HEK293 (cell line): ENCODE measurements at regions not wholly inside any gene's neighbourhood (a gene's known extent, or its start where the extent isn't known, plus 50 kb on each side); places are given as distances from the start of the nearest gene placed in this dataset.

Experiments used
- CTCF ChIA-PET: fragments of 350-600 bp; formaldehyde crosslinking; extraction: SDS; loops from one replicate; lab custom pipeline; 2021; ENCODE audit warnings: antibody characterized with exemption; lab: Yijun Ruan, JAX
- POLR2A ChIA-PET: fragments of 300-600 bp; formaldehyde crosslinking; extraction: SDS; loops from one replicate; lab custom pipeline; 2020; ENCODE audit warnings: antibody characterized with exemption, inconsistent platforms; lab: Yijun Ruan, JAX
- H3K27ac ChIP-seq: fragments of 200-500 bp; sonication (Bioruptor generic); 2 replicates; pipeline ENCODE4 v1.5.1; 2014; ENCODE audit warnings: low read depth, low read length, control low read depth, inconsistent platforms; ENCODE audit errors: extremely low read depth
- H3K36me3 ChIP-seq, 2 experiments: fragments of 200-500 bp in 1 of 2; sonication (Bioruptor generic) in 1 of 2; 1 replicate in 1 of 2; 2 replicates in 1 of 2; pipeline ENCODE4 v1.5.1; 2014 to 2017; ENCODE audit warnings: inconsistent platforms in 2 of 2, low read length in 2 of 2; ENCODE audit not compliant: control insufficient read depth in 2 of 2, insufficient read depth in 1 of 2
- H3K4me1 ChIP-seq: fragments of 200-500 bp; sonication (Bioruptor generic); 2 replicates; pipeline ENCODE4 v1.5.1; 2014; ENCODE audit warnings: mild to moderate bottlenecking, low read length, inconsistent platforms; ENCODE audit not compliant: control insufficient read depth, insufficient read depth
- H3K4me3 ChIP-seq: 2 replicates; pipeline ENCODE4 v1.5.1; 2011; ENCODE audit warnings: low read depth, mild to moderate bottlenecking, control low read depth, low read length, moderate library complexity
- H3K9me3 ChIP-seq: fragments of 200-500 bp; sonication (Bioruptor generic); 2 replicates; pipeline ENCODE4 v1.5.1; 2014; ENCODE audit warnings: low read depth, low read length, inconsistent platforms; ENCODE audit not compliant: control insufficient read depth, insufficient read depth
- EGR2 ChIP-seq: fragments of 450-650 bp; formaldehyde crosslinking; IDR thresholded peaks from 2 replicates; pipeline ENCODE4 v1.5.1; 2016; ENCODE audit warnings: low read depth, missing biosample characterization, missing genetic modification characterization
- HOXC10 ChIP-seq: sonication (generic); formaldehyde crosslinking; IDR thresholded peaks from 2 replicates; pipeline ENCODE4 v1.8.1; 2023; ENCODE audit warnings: mild to moderate bottlenecking, missing genetic modification reagents
- IKZF3 ChIP-seq: fragments of 450-650 bp; IDR thresholded peaks from 2 replicates; pipeline ENCODE4 v1.5.0; 2018; ENCODE audit warnings: missing biosample characterization, mild to moderate bottlenecking, missing genetic modification characterization, moderate library complexity
- KLF16 ChIP-seq: fragments of 450-650 bp; formaldehyde crosslinking; IDR thresholded peaks from 2 replicates; pipeline ENCODE4 v1.5.1; 2017; ENCODE audit warnings: missing biosample characterization, missing genetic modification characterization
- PRDM10 ChIP-seq: fragments of 450-650 bp; formaldehyde crosslinking; IDR thresholded peaks from 2 replicates; pipeline ENCODE4 v1.5.1; 2016; ENCODE audit warnings: missing biosample characterization, missing genetic modification characterization
- SALL2 ChIP-seq: fragments of 450-650 bp; formaldehyde crosslinking; IDR thresholded peaks from 2 replicates; pipeline ENCODE4 v1.5.0; 2017; ENCODE audit warnings: missing biosample characterization, mild to moderate bottlenecking, missing genetic modification characterization, borderline replicate concordance
- SCRT2 ChIP-seq: fragments of 450-650 bp; formaldehyde crosslinking; IDR thresholded peaks from 2 replicates; pipeline ENCODE4 v1.5.1; 2016; ENCODE audit warnings: missing biosample characterization, missing genetic modification characterization
- ZBTB11 ChIP-seq: fragments of 450-650 bp; formaldehyde crosslinking; conservative IDR thresholded peaks from 2 replicates; pipeline ENCODE4 v1.5.1; 2016; ENCODE audit warnings: low read depth, missing biosample characterization, missing genetic modification characterization
- ZNF202 ChIP-seq: fragments of 450-650 bp; formaldehyde crosslinking; IDR thresholded peaks from 2 replicates; pipeline ENCODE4 v1.5.1; 2016; ENCODE audit warnings: missing biosample characterization, missing genetic modification characterization, borderline replicate concordance
- ZNF214 ChIP-seq: fragments of 450-650 bp; formaldehyde crosslinking; IDR thresholded peaks from 2 replicates; pipeline ENCODE4 v1.5.1; 2017; ENCODE audit warnings: missing biosample characterization, mild to moderate bottlenecking, missing genetic modification characterization, borderline replicate concordance
- ZNF324 ChIP-seq: fragments of 450-650 bp; formaldehyde crosslinking; IDR thresholded peaks from 2 replicates; pipeline ENCODE4 v1.5.1; 2016; ENCODE audit warnings: missing biosample characterization, missing genetic modification characterization
- ZNF335 ChIP-seq: fragments of 450-650 bp; formaldehyde crosslinking; conservative IDR thresholded peaks from 2 replicates; pipeline ENCODE4 v1.5.1; 2016; ENCODE audit warnings: missing biosample characterization, missing genetic modification characterization
- ZNF48 ChIP-seq: fragments of 450-650 bp; formaldehyde crosslinking; IDR thresholded peaks from 2 replicates; pipeline ENCODE4 v1.5.1; 2016; ENCODE audit warnings: missing biosample characterization, missing genetic modification characterization
- ZNF529 ChIP-seq: fragments of 450-650 bp; formaldehyde crosslinking; IDR thresholded peaks from 2 replicates; pipeline ENCODE4 v1.5.1; 2017; ENCODE audit warnings: missing genetic modification characterization, missing biosample characterization; ENCODE audit not compliant: insufficient replicate concordance
- ZNF555 ChIP-seq: fragments of 450-650 bp; formaldehyde crosslinking; conservative IDR thresholded peaks from 2 replicates; pipeline ENCODE4 v1.5.1; 2017; ENCODE audit warnings: missing biosample characterization, mild to moderate bottlenecking, missing genetic modification characterization, inconsistent platforms
- ZNF610 ChIP-seq: fragments of 450-650 bp; formaldehyde crosslinking; IDR thresholded peaks from 2 replicates; pipeline ENCODE4 v1.5.1; 2016; ENCODE audit warnings: missing biosample characterization, missing genetic modification characterization, borderline replicate concordance
- ZNF629 ChIP-seq: fragments of 450-650 bp; formaldehyde crosslinking; IDR thresholded peaks from 2 replicates; pipeline ENCODE4 v1.5.1; 2017; ENCODE audit warnings: missing biosample characterization, missing genetic modification characterization
- ZNF654 ChIP-seq: fragments of 450-650 bp; formaldehyde crosslinking; IDR thresholded peaks from 2 replicates; pipeline ENCODE4 v1.5.1; 2016; ENCODE audit warnings: low read depth, missing biosample characterization, missing genetic modification characterization
- ZNF660 ChIP-seq: fragments of 450-650 bp; IDR thresholded peaks from 2 replicates; pipeline ENCODE4 v1.5.1; 2018; ENCODE audit warnings: missing biosample characterization, mild to moderate bottlenecking, missing genetic modification characterization
- ZNF701 ChIP-seq: fragments of 450-650 bp; formaldehyde crosslinking; IDR thresholded peaks from 2 replicates; pipeline ENCODE4 v1.5.1; 2016; ENCODE audit warnings: missing biosample characterization, missing genetic modification characterization
- ZNF704 ChIP-seq: fragments of 450-650 bp; formaldehyde crosslinking; IDR thresholded peaks from 2 replicates; pipeline ENCODE4 v1.5.1; 2016; ENCODE audit warnings: missing biosample characterization, missing genetic modification characterization
- ZSCAN16 ChIP-seq: fragments of 450-650 bp; formaldehyde crosslinking; IDR thresholded peaks from 2 replicates; pipeline ENCODE4 v1.5.1; 2016; ENCODE audit warnings: missing biosample characterization, missing genetic modification characterization

- ChIA-PET CTCF (interaction anchor here (0.6 to 1.9 kb wide), 8 partner anchors 12 to 1024 kb away, joined by 3 to 9 read pairs (median 4); no protein-coding TSS in a partner anchor), POLR2A (no interaction called here)
- Histone ChIP-seq H3K4me1 (no peaks in the 10 kb centered on the region), H3K4me3 (no peak overlapping the region), H3K9me3 (no peaks in the 10 kb centered on the region), H3K27ac (no peak overlapping the region), H3K36me3 (no peaks in the 10 kb centered on the region)
- TF ChIP-seq ZNF48 (tag by site-specific recombination) (no peak), ZNF701 (no peak), PRDM10 (tag by site-specific recombination) (no peak), ZNF555 (tag by site-specific recombination) (no peak), ZNF660 (0 out of 2 replicates have a peak, but pooled peaks have one; percentile 55), ZNF214 (tag by site-specific recombination) (no peak), ZNF654 (tag by site-specific recombination) (peak; percentile 34)
These were observed 407.3 kb upstream of the ONECUT1 start for GRCh38 chr15:53197426-53197839.

GRCh38 chr15:53196788-53197187, 406.7 kb upstream of the ONECUT1 start:
- CTCF ChIA-PET = interaction anchor here (0.6 to 1.9 kb wide), 9 partner anchors 13 to 1023 kb away, joined by 3 to 9 read pairs (median 4); no protein-coding TSS in a partner anchor
- H3K4me3 ChIP-seq = no peak overlapping the region
- TF ChIP-seq SCRT2 (tag by site-specific recombination) (no peak), ZNF660 (no peak), PRDM10 (tag by site-specific recombination) (no peak), ZNF704 (tag by site-specific recombination) (no peak), EGR2 (tag by site-specific recombination) (no peak), ZNF335 (no peak), KLF16 (tag by site-specific recombination) (no peak), ZNF324 (no peak), ZNF202 (no peak), ZNF529 (tag by site-specific recombination) (no peak), ZSCAN16 (no peak), ZBTB11 (tag by site-specific recombination) (no peak), SALL2 (tag by site-specific recombination) (no peak), IKZF3 (no peak), ZNF629 (tag by site-specific recombination) (no peak), HOXC10 (CRISPR knock-in tag) (no peak), ZNF610 (tag by site-specific recombination) (no peak)

More at GRCh38 chr15:53196788-53197187, 406.7 kb upstream of the ONECUT1 start:
- H3K36me3 ChIP-seq = no peaks in the 10 kb centered on the region
- H3K9me3 ChIP-seq = no peaks in the 10 kb centered on the region
- H3K4me1 ChIP-seq = no peaks in the 10 kb centered on the region
- no peak overlapping the region for H3K27ac ChIP-seq
- POLR2A ChIA-PET = no interaction called here
